Heart left ventricle (tissue), 16 donors: ENCODE measurements at regions not wholly inside any gene's neighbourhood (a gene's known extent, or its start where the extent isn't known, plus 50 kb on each side); places are given as distances from the start of the nearest gene placed in this dataset.

Experiments used
- ATAC-seq, 4 donors: fragments of 200-7000 bp; cut with Tn5 transposase; one replicate each; pipeline ENCODE4 v1.9.1; 2020 to 2022; ENCODE audit warnings: moderate library complexity in 4 of 4, mild to moderate bottlenecking in 3 of 4, moderate number of reproducible peaks in 1 of 4
- DNase-seq, 5 donors: peaks; one replicate each; pipeline ENCODE4 v3.0.0-alpha.2; 2020
- H3K27ac ChIP-seq, 12 donors: fragments of 200-600 bp; sonication (generic) in 4 of 12; one replicate each; pipeline versions ENCODE4 v1.5.0 to v1.8.0; 2016 to 2022; ENCODE audit warnings: mild to moderate bottlenecking in 2 of 12
- H3K27me3 ChIP-seq, 9 donors: fragments of 200-600 bp; sonication (generic) in 2 of 9; one replicate each; pipeline versions ENCODE4 v1.5.1 to v1.8.0; 2016 to 2022; ENCODE audit warnings: mild to moderate bottlenecking in 3 of 9
- H3K36me3 ChIP-seq, 9 donors: fragments of 200-600 bp; sonication (generic) in 2 of 9; one replicate each; pipeline versions ENCODE4 v1.5.0 to v1.8.0; 2018 to 2022; ENCODE audit warnings: mild to moderate bottlenecking in 2 of 9
- H3K4me1 ChIP-seq, 12 donors: fragments of 200-600 bp; sonication (generic) in 4 of 12; one replicate each; pipeline versions ENCODE4 v1.5.0 to v1.8.0; 2016 to 2022; ENCODE audit warnings: mild to moderate bottlenecking in 3 of 12
- H3K4me3 ChIP-seq, 12 donors: fragments of 200-600 bp; sonication (generic) in 4 of 12; one replicate each; pipeline versions ENCODE4 v1.5.0 to v1.8.0; 2017 to 2022; ENCODE audit warnings: mild to moderate bottlenecking in 9 of 12, moderate library complexity in 4 of 12
- H3K9me3 ChIP-seq, 12 donors: fragments of 200-600 bp; sonication (generic) in 4 of 12; one replicate each; pipeline versions ENCODE4 v1.5.0 to v1.8.0; 2016 to 2022; ENCODE audit warnings: mild to moderate bottlenecking in 1 of 12
- POLR2A ChIP-seq, 2 donors: fragments of 450-650 bp; IDR thresholded peaks; one replicate each; pipeline ENCODE4 v1.6.1; 2017; ENCODE audit warnings: antibody characterized with exemption in 2 of 2, mild to moderate bottlenecking in 2 of 2, moderate library complexity in 2 of 2
- WGBS, 4 donors: extraction: QIAGEN DNeasy Blood & Tissue Kit in 2 of 4; methylation state at CpG; one replicate each; pipeline versions ENCODE4 v1.1.5 to v1.1.7; 2013 to 2018; 5-methylcytosine and 5-hydroxymethylcytosine counted together
- intact Hi-C, 10 donors: fragments of 100-400 bp; cut with DNase I; formaldehyde crosslinking; loops; one replicate each; pipeline versions ENCODE4 v1.11.1 to v1.14.2; 2022
- TF ChIP-seq, protein P1 (sequence below), 12 donors: fragments of 200-600 bp; sonication (generic) in 4 of 12; IDR thresholded peaks; one replicate each; pipeline versions ENCODE4 v1.5.0 to v1.8.0; 2018 to 2022; ENCODE audit warnings: antibody characterized with exemption in 12 of 12, mild to moderate bottlenecking in 5 of 12
- donor health status: ischemic (EF 13 %, LVEDD 7.1; RV severe dilation, severe dysfunction).
- donor health status: healthy with polysubstance abuse.
- donor health status: DM: no; HTN: yes; CAD: no.
- donor health status: DM: no; HTN: no; CAD: no.
- donor health status: ischemic (EF 25% LVEDD 6.9; RV normal size, moderate dysfunction).
- donor health status: ischemic (EF 25% LVEDD 5.7; RV mildly dilated, moderate dysfunction).
- donor health status: healthy.
- donor health status: DM: yes; HTN: yes; CAD: no.
- donor health status: ischemic (EF 35%, LVEDD 5.7; RV mildly dilated, moderate dysfunction).
- donor health status: nonischemic (EF 11% LVEDD 7.7; RV severe dilation, severe dysfunction).
- donor health status: DM: yes; HTN: yes; CAD: no.
- donor health status: PGD.
- donor health status: ischemic (EF 29% LVEDD 5.4; RV normal size, mild dysfunction).
- donor health status: nonischemic (EF 23%, LVEDD 6.1; RV moderate dilation, normal function).

DNA sequence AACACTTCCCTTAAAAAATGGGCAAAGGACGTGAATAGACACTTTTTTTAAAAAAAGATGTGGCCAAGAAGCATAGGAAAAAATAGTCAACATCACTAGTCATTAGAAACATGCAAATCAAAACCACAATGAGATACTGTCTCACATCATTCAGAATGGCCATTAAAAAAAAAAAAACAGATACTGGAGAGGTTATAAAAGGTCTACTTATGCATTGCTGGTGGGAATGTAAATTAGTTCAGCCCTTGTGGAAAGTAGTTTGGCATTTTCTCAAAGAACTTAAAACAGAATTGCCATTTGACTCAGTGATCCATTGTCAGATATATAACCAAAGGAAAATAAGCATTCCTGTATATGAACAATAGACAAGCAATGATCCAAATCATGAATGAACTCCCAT is 352.8 kb upstream of the EPHA5 start:
- ATAC-seq: no peak
- Histone ChIP-seq H3K9me3 (peaks cover 0 to 9% (median 0%) of the 10 kb centered on the region in 12 donors), H3K36me3 (no peaks in the 10 kb centered on the region), H3K27ac (no peak overlapping the region), H3K27me3 (no peaks in the 10 kb centered on the region), H3K4me3 (no peak overlapping the region), H3K4me1 (no peaks in the 10 kb centered on the region)
- intact Hi-C loops: no loop called here
- DNase-seq: no peak
- TF ChIP-seq, protein P1, sequence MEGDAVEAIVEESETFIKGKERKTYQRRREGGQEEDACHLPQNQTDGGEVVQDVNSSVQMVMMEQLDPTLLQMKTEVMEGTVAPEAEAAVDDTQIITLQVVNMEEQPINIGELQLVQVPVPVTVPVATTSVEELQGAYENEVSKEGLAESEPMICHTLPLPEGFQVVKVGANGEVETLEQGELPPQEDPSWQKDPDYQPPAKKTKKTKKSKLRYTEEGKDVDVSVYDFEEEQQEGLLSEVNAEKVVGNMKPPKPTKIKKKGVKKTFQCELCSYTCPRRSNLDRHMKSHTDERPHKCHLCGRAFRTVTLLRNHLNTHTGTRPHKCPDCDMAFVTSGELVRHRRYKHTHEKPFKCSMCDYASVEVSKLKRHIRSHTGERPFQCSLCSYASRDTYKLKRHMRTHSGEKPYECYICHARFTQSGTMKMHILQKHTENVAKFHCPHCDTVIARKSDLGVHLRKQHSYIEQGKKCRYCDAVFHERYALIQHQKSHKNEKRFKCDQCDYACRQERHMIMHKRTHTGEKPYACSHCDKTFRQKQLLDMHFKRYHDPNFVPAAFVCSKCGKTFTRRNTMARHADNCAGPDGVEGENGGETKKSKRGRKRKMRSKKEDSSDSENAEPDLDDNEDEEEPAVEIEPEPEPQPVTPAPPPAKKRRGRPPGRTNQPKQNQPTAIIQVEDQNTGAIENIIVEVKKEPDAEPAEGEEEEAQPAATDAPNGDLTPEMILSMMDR (IDR thresholded peaks at IDR 0.05): no peak
- TF ChIP-seq POLR2A (IDR thresholded peaks at IDR 0.05): no peak
- 16 to 52% (median 27%) methylated on average over 1 of the region's 1 CpG for WGBS, 4 donors

DNA sequence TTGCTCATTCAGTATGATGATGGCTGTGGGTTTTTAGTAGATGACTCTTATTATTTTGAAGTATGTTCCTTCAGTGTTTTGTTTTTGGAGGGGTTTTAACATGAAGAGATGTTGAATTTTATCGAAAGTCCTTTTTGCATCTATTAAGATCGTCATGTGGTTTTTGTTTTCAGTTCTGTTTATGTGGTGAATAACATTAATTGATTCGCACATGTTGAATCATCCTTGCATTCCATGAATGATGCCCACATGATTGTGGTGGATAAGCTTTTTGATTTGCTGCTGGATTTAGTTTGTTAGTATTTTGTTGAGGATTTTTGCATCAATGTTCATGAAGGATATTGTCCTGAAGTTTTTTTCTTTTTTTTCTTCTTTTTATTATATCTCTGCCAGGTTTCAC is 347.4 kb upstream of the EPHA5 start:
- no peak overlapping the region for H3K4me3 ChIP-seq
- no peaks in the 10 kb centered on the region for H3K4me1 ChIP-seq
- ATAC-seq: no peak
- no peak for DNase-seq
- H3K27ac ChIP-seq: no peak overlapping the region
- H3K9me3 ChIP-seq: peaks cover 0 to 17% (median 5%) of the 10 kb centered on the region in 12 donors
- no peaks in the 10 kb centered on the region for H3K36me3 ChIP-seq
- 86 to 91% (median 88%) methylated on average over 3 of the region's 3 CpGs for WGBS, 4 donors
- TF ChIP-seq, protein P1 (IDR thresholded peaks at IDR 0.05): no peak
- no peak for TF ChIP-seq POLR2A (IDR thresholded peaks at IDR 0.05)
- no peaks in the 10 kb centered on the region for H3K27me3 ChIP-seq
- intact Hi-C loops: no loop called here

DNA sequence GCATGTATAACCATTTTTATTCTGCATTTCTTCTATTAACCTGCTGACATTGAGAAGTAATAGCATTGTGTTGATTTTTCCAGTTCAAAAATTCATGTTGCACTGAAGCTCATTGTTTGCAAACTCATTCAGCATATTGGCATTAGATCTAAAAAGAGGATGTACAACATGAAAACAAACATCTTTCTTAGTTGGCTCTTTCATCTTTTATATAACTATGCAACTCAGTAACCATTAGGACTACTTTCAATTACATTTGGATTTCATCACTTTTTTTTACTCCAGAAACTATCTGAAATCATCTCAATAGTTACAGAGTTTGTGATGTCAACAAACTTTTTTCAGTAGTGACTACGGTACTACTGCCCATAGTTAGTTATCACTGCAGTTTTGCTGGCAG is 346.0 kb upstream of the EPHA5 start:
- Histone ChIP-seq H3K9me3 (peaks cover 0 to 31% (median 12%) of the 10 kb centered on the region in 12 donors), H3K27me3 (no peaks in the 10 kb centered on the region), H3K4me1 (no peaks in the 10 kb centered on the region), H3K36me3 (no peaks in the 10 kb centered on the region), H3K27ac (no peak overlapping the region), H3K4me3 (no peak overlapping the region)
- DNase-seq: no peak
- TF ChIP-seq, protein P1 (IDR thresholded peaks at IDR 0.05): no peak
- TF ChIP-seq POLR2A (IDR thresholded peaks at IDR 0.05): no peak
- intact Hi-C loops: no loop called here
- 50 to 67% (median 62%) methylated on average over 1 of the region's 1 CpG for WGBS, 4 donors
- ATAC-seq: no peak

DNA sequence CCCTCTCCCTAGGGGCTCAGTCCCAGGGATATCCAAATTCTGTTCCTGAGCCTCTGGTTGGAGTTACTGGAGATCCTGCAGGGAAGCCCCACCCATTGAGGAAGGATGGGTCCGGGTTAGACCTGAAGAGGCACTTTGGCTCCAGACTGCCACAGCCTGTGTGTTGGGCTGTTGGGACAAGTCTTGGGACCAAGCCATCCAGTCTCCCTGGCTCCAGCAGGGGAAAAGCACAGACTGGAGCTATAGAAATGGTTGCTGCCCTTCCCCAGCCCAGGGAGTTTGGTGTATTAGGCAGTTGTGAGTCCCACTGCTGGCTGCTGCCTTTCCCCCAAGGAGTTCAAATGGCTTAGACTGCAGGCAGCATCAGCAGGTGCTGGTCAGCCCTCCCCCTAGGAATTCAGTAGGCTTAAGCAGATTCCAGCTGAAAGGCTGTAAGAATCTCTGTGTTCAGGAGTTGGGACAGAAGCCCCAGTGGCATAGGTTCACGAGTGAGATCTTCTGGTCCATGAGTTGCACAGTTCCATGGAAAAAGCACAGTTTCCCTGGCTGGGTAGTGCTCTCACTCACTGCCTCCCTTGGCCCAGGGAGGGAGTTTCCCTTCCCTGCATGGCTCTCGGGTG is 344.0 kb upstream of the EPHA5 start:
- intact Hi-C loops: no loop called here
- H3K9me3 ChIP-seq: peaks cover 0 to 44% (median 17%) of the 10 kb centered on the region in 12 donors
- DNase-seq: no peak
- no peak for ATAC-seq
- no peak overlapping the region for H3K4me3 ChIP-seq
- H3K27me3 ChIP-seq: no peaks in the 10 kb centered on the region
- no peaks in the 10 kb centered on the region for H3K4me1 ChIP-seq
- H3K36me3 ChIP-seq: no peaks in the 10 kb centered on the region
- H3K27ac ChIP-seq: no peak overlapping the region
- WGBS, 4 donors: 19 to 38% (median 28%) methylated on average over 2 to 3 of the region's 3 CpGs
- TF ChIP-seq POLR2A (IDR thresholded peaks at IDR 0.05): no peak
- TF ChIP-seq, protein P1 (IDR thresholded peaks at IDR 0.05): no peak
